SW 1271 (cell line): ENCODE measurements at regions not wholly inside any gene's neighbourhood (a gene's known extent, or its start where the extent isn't known, plus 50 kb on each side); places are given as distances from the start of the nearest gene placed in this dataset.

Experiments used
- DNase-seq, 2 experiments: peaks; one replicate each; lab custom pipeline; 2025; lab: John Stamatoyannopoulos, UW

- no peak for DNase-seq
Observed at GRCh38 chr20:50344232-50345071, 153.8 kb downstream of the CEBPB start.

- no peak for DNase-seq
Observed at GRCh38 chr20:50345712-50346373, 155.2 kb downstream of the CEBPB start.

DNA sequence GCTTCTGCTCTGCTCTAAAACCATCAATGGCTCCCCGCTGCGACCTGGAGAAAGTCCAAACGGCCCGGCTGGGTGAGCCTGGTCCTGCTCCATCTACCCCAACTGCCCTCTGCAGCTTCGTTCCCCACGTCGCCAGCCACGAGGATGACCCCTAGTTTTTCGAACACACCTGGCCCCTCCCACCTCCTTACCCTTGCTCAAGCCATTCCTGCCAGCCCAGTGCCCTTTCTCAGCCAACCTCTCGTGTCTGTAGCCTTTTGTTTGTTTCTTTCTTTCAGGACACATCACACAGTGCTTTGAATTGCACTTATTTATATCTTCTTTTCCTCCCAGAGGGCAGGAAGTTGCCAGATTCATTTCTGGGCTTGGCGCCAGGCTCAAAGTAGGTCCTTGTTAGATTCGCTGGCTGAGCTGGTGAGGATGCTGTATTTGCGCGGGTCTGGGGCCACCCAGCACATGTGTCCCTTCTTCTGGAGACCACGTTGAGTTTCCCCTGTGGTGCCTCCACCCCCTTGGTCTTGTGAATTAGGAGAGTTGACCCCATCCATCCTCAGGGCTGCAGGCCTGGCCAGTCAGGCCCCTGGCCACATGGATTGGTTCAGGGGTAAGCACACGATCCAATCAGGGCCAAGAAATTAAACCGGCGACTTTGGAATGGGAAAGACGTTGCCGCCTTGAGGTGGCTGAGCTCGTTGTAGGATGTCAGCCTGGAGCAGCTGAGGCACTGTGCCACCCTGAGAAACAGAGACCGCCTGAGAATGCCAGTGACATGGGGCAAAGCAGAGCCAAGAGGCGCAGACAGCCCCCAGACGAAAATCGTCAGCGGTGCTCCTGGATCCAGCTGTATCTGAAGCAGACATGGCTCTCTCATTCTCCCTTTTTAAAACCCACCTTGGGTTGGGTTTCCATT is 156.0 kb downstream of the CEBPB start:
- peak in 1 of 2 experiments; percentile 36 for DNase-seq

DNA sequence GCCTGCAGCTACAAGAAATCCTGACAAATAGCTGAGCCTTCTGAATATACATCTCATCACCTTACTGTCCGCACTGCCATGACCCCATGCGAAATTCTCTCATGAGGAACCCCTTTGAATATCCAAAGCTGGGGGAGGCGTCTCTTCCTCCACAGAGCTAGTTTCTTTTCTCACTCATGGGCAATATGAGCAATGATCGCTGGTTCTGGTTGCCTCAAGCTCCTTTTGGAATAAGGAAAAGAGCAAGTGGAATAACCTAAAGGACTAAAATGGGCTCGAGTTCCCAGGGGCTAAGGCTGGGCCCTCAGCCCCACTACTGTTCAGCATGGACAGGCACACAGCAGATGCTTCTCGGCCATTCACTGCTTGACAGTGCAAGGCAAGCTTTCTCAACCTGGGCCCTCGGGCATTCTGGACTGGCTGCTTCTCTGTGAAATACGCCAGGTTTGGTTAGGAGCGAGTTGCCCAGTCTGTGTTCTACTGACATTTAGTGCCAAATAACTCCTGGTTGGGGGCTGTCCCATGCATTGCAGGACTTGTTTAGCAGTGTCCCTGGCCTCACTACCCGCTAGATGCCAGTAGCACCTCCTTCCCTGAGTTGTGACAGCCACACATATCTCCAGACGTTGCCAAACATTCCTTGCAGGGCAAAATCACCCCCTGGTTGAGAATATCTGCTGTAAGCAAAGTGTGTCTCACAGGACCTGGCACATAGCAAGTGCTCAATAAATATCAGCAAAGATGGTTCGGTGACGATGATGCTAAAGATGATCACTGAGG is 156.8 kb downstream of the CEBPB start:
- DNase-seq = no peak

DNA sequence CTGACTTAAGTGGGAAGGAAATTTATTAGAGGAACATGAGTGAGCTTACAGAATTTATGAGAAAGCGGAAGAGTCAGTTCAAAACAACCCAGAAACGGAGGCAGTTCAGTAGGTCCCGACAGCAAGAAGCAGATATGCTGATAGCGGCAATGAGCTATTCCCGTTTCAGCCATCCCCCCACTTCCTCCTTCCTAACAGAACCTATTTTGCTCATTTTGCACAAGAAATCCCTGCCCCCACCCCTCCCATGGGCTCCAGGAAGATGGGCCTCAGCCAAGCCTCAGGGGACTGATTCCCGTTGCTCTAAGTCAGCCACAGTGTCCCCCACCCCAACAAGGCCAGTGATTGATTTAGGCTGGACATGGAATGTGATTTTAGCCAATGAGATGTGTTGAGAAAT is 157.5 kb downstream of the CEBPB start:
- no peak for DNase-seq

DNA sequence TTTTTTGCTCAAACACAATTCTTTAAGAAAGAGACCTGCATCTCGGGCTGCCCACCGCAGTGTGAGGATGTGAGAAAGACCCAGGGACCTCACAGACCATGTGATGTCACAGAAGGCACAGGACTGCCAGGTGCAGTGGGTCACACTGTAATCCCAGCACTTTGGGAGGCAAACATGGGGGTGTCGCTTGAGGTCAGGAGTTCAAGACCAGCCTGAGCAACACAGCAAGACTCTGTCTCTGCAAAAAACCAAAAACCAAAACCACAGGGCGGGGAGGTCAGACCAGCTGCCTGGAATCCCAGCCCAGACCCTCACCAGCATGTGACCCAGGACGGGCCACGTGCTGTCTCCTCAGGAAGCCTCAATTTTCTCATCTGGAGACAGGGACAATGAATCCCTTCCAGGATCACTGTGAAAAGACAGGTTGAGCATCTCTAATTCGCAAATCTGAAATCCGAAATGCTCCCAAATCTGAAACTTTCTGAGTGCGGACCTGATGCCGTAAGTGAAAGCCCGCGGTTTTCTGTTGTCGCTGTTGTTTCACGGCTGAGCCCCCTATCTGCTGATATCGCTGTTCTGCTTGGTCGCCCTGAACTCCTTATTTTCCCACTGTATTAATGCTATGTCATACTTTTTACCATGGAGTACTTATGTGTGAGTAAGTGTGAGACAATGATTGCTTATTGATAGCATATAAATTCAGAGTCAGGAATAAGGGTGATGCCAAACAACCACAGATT is 159.5 kb upstream of the PTPN1 start:
- no peak for DNase-seq

DNA sequence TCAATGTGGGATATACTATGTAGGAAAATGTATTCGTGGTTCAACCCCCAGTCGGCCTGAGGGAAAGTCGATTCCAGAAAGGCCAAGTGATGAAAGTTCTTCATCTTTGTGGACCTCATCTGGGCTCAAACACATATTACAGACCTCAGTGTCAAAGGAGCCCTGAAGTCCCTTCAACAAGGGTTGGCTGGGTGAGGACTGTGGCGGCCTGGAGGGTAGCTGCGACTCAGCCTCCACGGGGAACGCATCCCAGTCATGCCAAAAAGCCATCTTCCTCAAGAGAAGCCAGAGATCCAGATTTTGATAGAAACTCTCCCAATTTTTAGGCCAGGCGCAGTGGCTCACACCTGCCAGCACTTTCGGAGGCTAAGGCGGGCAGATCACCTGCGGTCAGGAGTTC is 158.6 kb upstream of the PTPN1 start:
- DNase-seq = no peak

- no peak for DNase-seq
Observed at GRCh38 chr20:50353289-50353961, 156.8 kb upstream of the PTPN1 start.

- DNase-seq = no peak
Observed at GRCh38 chr20:50354721-50355589, 155.2 kb upstream of the PTPN1 start.

- DNase-seq = no peak
Observed at GRCh38 chr20:50355590-50356524, 154.3 kb upstream of the PTPN1 start.

- no peak for DNase-seq
Observed at GRCh38 chr20:50356525-50356885, 153.7 kb upstream of the PTPN1 start.

DNA sequence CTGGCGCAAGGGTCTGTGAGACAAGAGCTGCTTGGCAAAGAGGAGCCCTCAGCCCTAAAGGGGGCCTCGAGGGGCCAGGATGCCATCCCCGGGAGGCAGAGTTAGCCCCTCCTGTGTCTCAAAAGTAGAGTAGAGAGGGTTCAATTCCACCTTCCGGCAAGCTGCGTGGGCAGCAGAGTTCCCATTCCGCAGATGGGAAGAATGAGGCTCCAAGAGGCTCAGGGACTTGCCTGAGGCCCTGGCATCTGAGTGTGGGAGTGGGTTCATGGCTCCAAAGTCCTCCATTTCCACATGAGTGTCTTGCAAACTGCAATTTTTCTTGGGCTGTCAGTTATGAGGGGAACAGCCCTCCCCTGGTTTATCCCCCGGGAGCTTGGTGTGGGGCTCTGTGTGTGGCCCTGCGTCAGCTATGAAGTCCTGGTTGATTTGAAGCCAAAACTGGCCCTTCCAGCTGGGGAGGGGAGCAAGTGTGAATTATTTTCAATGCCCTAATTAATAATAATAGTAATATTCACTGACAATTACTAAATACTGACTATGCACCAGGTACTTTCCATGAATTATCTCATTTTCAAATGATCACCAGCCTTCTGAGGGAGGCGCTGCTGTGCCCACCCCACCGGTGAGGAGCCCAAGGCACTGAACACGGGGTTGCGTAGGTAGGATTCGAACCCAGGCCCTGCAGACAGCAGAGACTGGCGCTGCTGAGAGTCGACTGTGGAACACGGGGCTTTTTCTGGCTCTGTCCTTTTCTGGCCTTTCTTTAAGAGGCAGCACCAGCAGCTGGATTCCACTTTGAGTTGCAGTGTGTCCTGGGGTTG is 153.0 kb upstream of the PTPN1 start:
- no peak for DNase-seq

DNA sequence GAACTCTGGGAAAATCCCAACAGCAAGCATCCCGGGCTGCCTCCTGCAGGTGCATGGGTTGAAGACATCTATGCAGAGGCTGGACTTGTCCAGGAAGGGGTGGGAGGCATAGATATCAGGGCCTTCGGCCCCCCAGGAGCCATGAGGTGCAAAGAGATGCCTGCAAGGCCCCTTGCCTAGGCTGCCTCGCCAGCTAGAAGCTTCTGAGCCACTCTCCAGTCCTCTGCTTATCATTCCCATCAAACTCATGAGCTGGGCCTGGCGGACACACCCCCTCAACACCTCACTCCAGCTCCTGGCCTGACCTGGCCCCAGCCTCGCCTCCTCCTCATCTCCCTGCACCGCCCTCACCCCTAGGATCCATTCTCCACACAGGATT is 152.4 kb upstream of the PTPN1 start:
- DNase-seq = no peak

DNA sequence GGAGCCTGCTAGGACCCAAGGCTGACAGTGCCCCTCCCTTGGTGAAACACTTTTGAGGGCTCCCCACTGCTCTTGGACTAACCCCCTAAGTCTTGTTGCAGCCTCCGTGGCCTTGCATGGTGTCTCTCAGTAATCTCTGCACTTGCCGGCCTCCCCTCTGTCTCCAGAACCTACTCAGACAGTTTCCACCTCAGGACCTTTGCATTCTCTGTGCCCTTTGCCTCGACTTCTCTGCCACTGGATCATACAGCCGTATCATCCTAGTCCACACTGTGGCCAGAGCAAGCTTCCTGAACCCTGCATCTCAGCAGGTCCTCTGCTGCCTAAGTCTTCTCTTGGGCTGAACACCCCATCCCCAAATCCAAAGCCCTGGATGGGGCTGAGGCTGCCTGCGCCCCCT is 152.0 kb upstream of the PTPN1 start:
- no peak for DNase-seq

GRCh38 chr20:50358971-50359370 is 151.2 kb upstream of the PTPN1 start:
- DNase-seq = no peak

DNA sequence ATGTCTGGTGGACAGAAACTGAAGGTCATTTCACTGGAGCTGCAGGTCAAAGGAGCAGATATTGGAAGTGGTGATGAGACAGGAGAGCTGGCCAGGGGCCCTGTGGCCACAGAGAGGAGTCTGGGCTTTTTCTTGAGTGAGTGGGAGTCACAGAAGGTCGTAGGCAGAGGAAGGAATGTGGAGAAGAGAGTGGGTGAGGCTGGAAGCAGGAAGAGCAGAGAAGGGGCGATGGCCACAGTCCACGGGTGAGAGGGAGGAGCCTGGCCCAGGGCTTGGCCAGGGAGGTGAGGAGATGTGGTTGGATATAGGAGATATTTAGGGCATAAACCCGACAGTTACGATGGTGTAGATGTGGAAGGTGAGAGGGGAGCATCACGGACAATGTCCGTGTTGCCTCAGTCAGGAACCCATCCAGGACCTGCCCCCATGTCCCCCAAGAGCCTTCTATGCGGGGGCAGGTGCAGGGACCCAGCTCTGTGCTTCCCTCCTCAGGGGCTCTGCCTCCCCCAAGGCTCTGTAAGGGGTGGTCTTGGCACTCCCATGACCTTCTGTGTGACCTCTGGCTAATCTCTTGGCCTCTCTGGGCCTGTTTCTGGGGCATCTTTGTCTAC is 150.5 kb upstream of the PTPN1 start:
- no peak for DNase-seq

- no peak for DNase-seq
Observed at GRCh38 chr20:50360218-50360672, 149.9 kb upstream of the PTPN1 start.
